ENCODE measurements at regions not wholly inside any gene's neighbourhood (a gene's known extent, or its start where the extent isn't known, plus 50 kb on each side); places are given as distances from the start of the nearest gene placed in this dataset.

- Histone ChIP-seq H2BK20ac (ENCODE audit: low read depth, low read length, poor library complexity, severe bottlenecking) (no peak overlapping the region), H3K23me2 (ENCODE audit: insufficient read length, low read depth, low read length, poor library complexity, severe bottlenecking) (no peaks in the 10 kb centered on the region), H3K4me2 (ENCODE audit: insufficient read depth, insufficient read length, low read length) (no peak overlapping the region), H2AFZ (ENCODE audit: low read length) (no peak overlapping the region), H4K91ac (ENCODE audit: insufficient read length, low read depth, low read length) (no peak overlapping the region), H2BK120ac (ENCODE audit: low read depth, low read length, poor library complexity, severe bottlenecking) (no peak overlapping the region), H4K20me1 (ENCODE audit: control insufficient read depth, insufficient read depth, insufficient read length) (no peaks in the 10 kb centered on the region), H3K79me2 (ENCODE audit: insufficient read depth, low read length) (no peaks in the 10 kb centered on the region), H4K8ac (replicated peaks; ENCODE audit: insufficient read length, low read depth, low read length) (no peak overlapping the region), H3K9me3 (ENCODE audit: control insufficient read depth, low read depth, low read length) (no peaks in the 10 kb centered on the region), H3K56ac (ENCODE audit: insufficient read length, low read depth, low read length) (no peak overlapping the region), H3K4ac (ENCODE audit: low read depth, low read length) (no peak overlapping the region), H3K79me1 (ENCODE audit: insufficient read depth, low read depth, low read length, poor library complexity, severe bottlenecking) (no peaks in the 10 kb centered on the region), H2BK12ac (ENCODE audit: insufficient read length, low read depth, low read length) (no peak overlapping the region), H3K18ac (ENCODE audit: insufficient read length, low read depth, low read length) (no peak overlapping the region), H3K23ac (ENCODE audit: insufficient read length, low read depth, low read length) (no peak overlapping the region), H3K9ac (ENCODE audit: extremely low read depth, insufficient read length, low read length) (no peak overlapping the region), H3K14ac (ENCODE audit: insufficient read depth, low read length) (no peak overlapping the region), H3T11ph (ENCODE audit: low read length) (no peak overlapping the region), H2BK15ac (ENCODE audit: low read depth, low read length) (no peak overlapping the region), H2BK5ac (ENCODE audit: insufficient read length, low read length) (no peak overlapping the region), H4K5ac (ENCODE audit: insufficient read length, low read depth, low read length) (no peak overlapping the region), H3K27ac (ENCODE audit: insufficient read length, low read depth, low read length) (no peak overlapping the region), H3K27me3 (ENCODE audit: insufficient read depth, low read length) (no peaks in the 10 kb centered on the region), H3K4me1 (ENCODE audit: insufficient read depth, low read length) (no peaks in the 10 kb centered on the region), H2AK5ac (ENCODE audit: insufficient read length, low read length) (no peak overlapping the region)
- Mint-ChIP-seq H3K27me3 (ENCODE audit: low read depth) (no peaks in the 10 kb centered on the region), H3K36me3 (ENCODE audit: insufficient read depth in 1 of 3, low read depth in 3 of 3) (no peaks in the 10 kb centered on the region), H3K9me3 (no peaks in the 10 kb centered on the region; a peak in 1 of 5 replicates), H3K27ac (no peak overlapping the region), H3K4me1 (peaks cover 6 to 8% of the 10 kb centered on the region in 2 experiments; a peak in 3 of 4 replicates), H3K4me3 (no peak overlapping the region)
- DNase-seq, result no peak
- TF ChIP-seq, protein P1, sequence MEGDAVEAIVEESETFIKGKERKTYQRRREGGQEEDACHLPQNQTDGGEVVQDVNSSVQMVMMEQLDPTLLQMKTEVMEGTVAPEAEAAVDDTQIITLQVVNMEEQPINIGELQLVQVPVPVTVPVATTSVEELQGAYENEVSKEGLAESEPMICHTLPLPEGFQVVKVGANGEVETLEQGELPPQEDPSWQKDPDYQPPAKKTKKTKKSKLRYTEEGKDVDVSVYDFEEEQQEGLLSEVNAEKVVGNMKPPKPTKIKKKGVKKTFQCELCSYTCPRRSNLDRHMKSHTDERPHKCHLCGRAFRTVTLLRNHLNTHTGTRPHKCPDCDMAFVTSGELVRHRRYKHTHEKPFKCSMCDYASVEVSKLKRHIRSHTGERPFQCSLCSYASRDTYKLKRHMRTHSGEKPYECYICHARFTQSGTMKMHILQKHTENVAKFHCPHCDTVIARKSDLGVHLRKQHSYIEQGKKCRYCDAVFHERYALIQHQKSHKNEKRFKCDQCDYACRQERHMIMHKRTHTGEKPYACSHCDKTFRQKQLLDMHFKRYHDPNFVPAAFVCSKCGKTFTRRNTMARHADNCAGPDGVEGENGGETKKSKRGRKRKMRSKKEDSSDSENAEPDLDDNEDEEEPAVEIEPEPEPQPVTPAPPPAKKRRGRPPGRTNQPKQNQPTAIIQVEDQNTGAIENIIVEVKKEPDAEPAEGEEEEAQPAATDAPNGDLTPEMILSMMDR (conservative IDR thresholded peaks at IDR 0.05), result no peak
- WGBS (ENCODE audit: extremely low coverage, insufficient read length, low lambda C conversion rate), result no CpG with 5 or more reads among the region's 7 CpGs
Observed at GRCh38 chr12:28083840-28084678, 106.2 kb upstream of the CCDC91 start.

Data from H9 (cell line).